HEK293 (cell line): ENCODE measurements at regions not wholly inside any gene's neighbourhood (a gene's known extent, or its start where the extent isn't known, plus 50 kb on each side); places are given as distances from the start of the nearest gene placed in this dataset.

Experiments
- CTCF ChIA-PET: fragments of 350-600 bp; formaldehyde crosslinking; extraction: SDS; loops from one replicate; lab custom pipeline; 2021; ENCODE audit warnings: antibody characterized with exemption; lab: Yijun Ruan, JAX
- POLR2A ChIA-PET: fragments of 300-600 bp; formaldehyde crosslinking; extraction: SDS; loops from one replicate; lab custom pipeline; 2020; ENCODE audit warnings: antibody characterized with exemption, inconsistent platforms; lab: Yijun Ruan, JAX
- H3K27ac ChIP-seq: fragments of 200-500 bp; sonication (Bioruptor generic); 2 replicates; pipeline ENCODE4 v1.5.1; 2014; ENCODE audit warnings: low read depth, low read length, control low read depth, inconsistent platforms; ENCODE audit errors: extremely low read depth
- H3K36me3 ChIP-seq, 2 experiments: fragments of 200-500 bp in 1 of 2; sonication (Bioruptor generic) in 1 of 2; 1 replicate in 1 of 2; 2 replicates in 1 of 2; pipeline ENCODE4 v1.5.1; 2014 to 2017; ENCODE audit warnings: inconsistent platforms in 2 of 2, low read length in 2 of 2; ENCODE audit not compliant: control insufficient read depth in 2 of 2, insufficient read depth in 1 of 2
- H3K4me1 ChIP-seq: fragments of 200-500 bp; sonication (Bioruptor generic); 2 replicates; pipeline ENCODE4 v1.5.1; 2014; ENCODE audit warnings: mild to moderate bottlenecking, low read length, inconsistent platforms; ENCODE audit not compliant: control insufficient read depth, insufficient read depth
- H3K4me3 ChIP-seq: 2 replicates; pipeline ENCODE4 v1.5.1; 2011; ENCODE audit warnings: low read depth, mild to moderate bottlenecking, control low read depth, low read length, moderate library complexity
- H3K9me3 ChIP-seq: fragments of 200-500 bp; sonication (Bioruptor generic); 2 replicates; pipeline ENCODE4 v1.5.1; 2014; ENCODE audit warnings: low read depth, low read length, inconsistent platforms; ENCODE audit not compliant: control insufficient read depth, insufficient read depth
- HOXD13 ChIP-seq: sonication (generic); formaldehyde crosslinking; IDR thresholded peaks from 2 replicates; pipeline ENCODE4 v1.8.0; 2022; ENCODE audit warnings: missing genetic modification reagents, borderline replicate concordance
- PRDM1 ChIP-seq: fragments of 450-650 bp; formaldehyde crosslinking; IDR thresholded peaks from 2 replicates; pipeline ENCODE4; 2016; ENCODE audit warnings: missing biosample characterization, missing genetic modification characterization
- SETDB1 ChIP-seq: IDR thresholded peaks from one replicate; pipeline ENCODE4 v1.6.1; 2017; ENCODE audit warnings: mild to moderate bottlenecking, low read length, moderate library complexity, mixed read lengths; ENCODE audit not compliant: insufficient read length
- SP2 ChIP-seq: fragments of 450-650 bp; formaldehyde crosslinking; IDR thresholded peaks from 2 replicates; pipeline ENCODE4 v1.5.1; 2016; ENCODE audit warnings: missing biosample characterization, missing genetic modification characterization
- ZBTB1 ChIP-seq: fragments of 450-650 bp; formaldehyde crosslinking; IDR thresholded peaks from 2 replicates; pipeline ENCODE4 v1.5.1; 2016; ENCODE audit warnings: missing biosample characterization, missing genetic modification characterization
- ZBTB21 ChIP-seq: fragments of 450-650 bp; formaldehyde crosslinking; IDR thresholded peaks from 2 replicates; pipeline ENCODE4 v1.5.1; 2017; ENCODE audit warnings: missing biosample characterization, missing genetic modification characterization
- ZBTB26 ChIP-seq: fragments of 450-650 bp; formaldehyde crosslinking; optimal IDR thresholded peaks from 2 replicates; pipeline ENCODE3; 2016; ENCODE audit warnings: missing biosample characterization, mild to moderate bottlenecking, missing genetic modification characterization
- ZBTB6 ChIP-seq: fragments of 450-650 bp; formaldehyde crosslinking; IDR thresholded peaks from 2 replicates; pipeline ENCODE4 v1.5.1; 2017; ENCODE audit warnings: missing biosample characterization, missing genetic modification characterization
- ZIC2 ChIP-seq: fragments of 450-650 bp; formaldehyde crosslinking; IDR thresholded peaks from 2 replicates; pipeline ENCODE4 v1.5.1; 2016; ENCODE audit warnings: missing biosample characterization, missing genetic modification characterization
- ZNF223 ChIP-seq: fragments of 450-650 bp; formaldehyde crosslinking; IDR thresholded peaks from 2 replicates; pipeline ENCODE4 v1.5.1; 2016; ENCODE audit warnings: missing biosample characterization, missing genetic modification characterization
- ZNF248 ChIP-seq: fragments of 450-650 bp; formaldehyde crosslinking; IDR thresholded peaks from 2 replicates; pipeline ENCODE4 v1.5.1; 2017; ENCODE audit warnings: missing biosample characterization, missing genetic modification characterization
- ZNF404 ChIP-seq: fragments of 450-650 bp; formaldehyde crosslinking; IDR thresholded peaks from 2 replicates; pipeline ENCODE4 v1.5.1; 2017; ENCODE audit warnings: missing biosample characterization, missing genetic modification characterization
- ZNF558 ChIP-seq: fragments of 450-650 bp; formaldehyde crosslinking; IDR thresholded peaks from 2 replicates; pipeline ENCODE4 v1.5.1; 2016; ENCODE audit warnings: missing biosample characterization, missing genetic modification characterization
- ZNF580 ChIP-seq: fragments of 450-650 bp; formaldehyde crosslinking; IDR thresholded peaks from 2 replicates; pipeline ENCODE4 v1.5.1; 2016; ENCODE audit warnings: missing biosample characterization, missing genetic modification characterization
- ZNF600 ChIP-seq: fragments of 450-650 bp; formaldehyde crosslinking; IDR thresholded peaks from 2 replicates; pipeline ENCODE4 v1.5.1; 2016; ENCODE audit warnings: missing biosample characterization, missing genetic modification characterization
- ZNF660 ChIP-seq: fragments of 450-650 bp; IDR thresholded peaks from 2 replicates; pipeline ENCODE4 v1.5.1; 2018; ENCODE audit warnings: missing biosample characterization, mild to moderate bottlenecking, missing genetic modification characterization
- ZNF76 ChIP-seq: fragments of 450-650 bp; formaldehyde crosslinking; IDR thresholded peaks from 2 replicates; pipeline ENCODE4; 2016; ENCODE audit warnings: low read depth, missing biosample characterization, missing genetic modification characterization, borderline replicate concordance
- TF ChIP-seq, protein P1 (sequence below): fragments of 450-650 bp; formaldehyde crosslinking; IDR thresholded peaks from 2 replicates; pipeline ENCODE4 v1.5.1; 2016; ENCODE audit warnings: missing biosample characterization, missing genetic modification characterization, low read depth

GRCh38 chr15:69525543-69525942, 72.9 kb downstream of the RPLP1 start:
- H3K4me1 ChIP-seq: no peaks in the 10 kb centered on the region; the same call in 1 of the 2 replicates
- ChIA-PET POLR2A (no interaction called here), CTCF (interaction anchor here (0.8 kb wide), 1 partner anchor 47 kb away, joined by 4 read pairs; no protein-coding TSS in a partner anchor)
- no peaks in the 10 kb centered on the region for H3K36me3 ChIP-seq
- no peak overlapping the region for H3K4me3 ChIP-seq
- H3K27ac ChIP-seq: no peak overlapping the region
- no peaks in the 10 kb centered on the region for H3K9me3 ChIP-seq
- TF ChIP-seq ZNF404 (tag by site-specific recombination) (no peak), ZNF580 (tag by site-specific recombination) (no peak), SP2 (no peak), ZIC2 (tag by site-specific recombination) (no peak), ZBTB6 (tag by site-specific recombination) (no peak), ZNF76 (tag by site-specific recombination) (no peak), ZBTB1 (tag by site-specific recombination) (no peak), HOXD13 (CRISPR knock-in tag) (no peak), ZNF558 (tag by site-specific recombination) (no peak), PRDM1 (tag by site-specific recombination) (no peak; the same call in 1 of the 2 replicates), ZBTB21 (tag by site-specific recombination) (no peak), ZNF248 (tag by site-specific recombination) (no peak), ZNF223 (tag by site-specific recombination) (no peak)
- TF ChIP-seq, protein P1, sequence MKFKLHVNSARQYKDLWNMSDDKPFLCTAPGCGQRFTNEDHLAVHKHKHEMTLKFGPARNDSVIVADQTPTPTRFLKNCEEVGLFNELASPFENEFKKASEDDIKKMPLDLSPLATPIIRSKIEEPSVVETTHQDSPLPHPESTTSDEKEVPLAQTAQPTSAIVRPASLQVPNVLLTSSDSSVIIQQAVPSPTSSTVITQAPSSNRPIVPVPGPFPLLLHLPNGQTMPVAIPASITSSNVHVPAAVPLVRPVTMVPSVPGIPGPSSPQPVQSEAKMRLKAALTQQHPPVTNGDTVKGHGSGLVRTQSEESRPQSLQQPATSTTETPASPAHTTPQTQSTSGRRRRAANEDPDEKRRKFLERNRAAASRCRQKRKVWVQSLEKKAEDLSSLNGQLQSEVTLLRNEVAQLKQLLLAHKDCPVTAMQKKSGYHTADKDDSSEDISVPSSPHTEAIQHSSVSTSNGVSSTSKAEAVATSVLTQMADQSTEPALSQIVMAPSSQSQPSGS: no peak

GRCh38 chr15:69526081-69527061, 73.8 kb downstream of the RPLP1 start:
- Histone ChIP-seq H3K36me3 (no peaks in the 10 kb centered on the region), H3K9me3 (no peaks in the 10 kb centered on the region), H3K4me1 (no peaks in the 10 kb centered on the region; the same call in 1 of the 2 replicates), H3K4me3 (no peak overlapping the region), H3K27ac (no peak overlapping the region)
- ChIA-PET CTCF (interaction anchor here (0.5 to 1.4 kb wide), 2 partner anchors 30 to 37 kb away, joined by 3 read pairs; no protein-coding TSS in a partner anchor), POLR2A (no interaction called here)
- TF ChIP-seq ZBTB26 (no peak), ZNF600 (0 out of 2 replicates have a peak, but pooled peaks have one; percentile 28), SETDB1 (peak; percentile 47)

DNA sequence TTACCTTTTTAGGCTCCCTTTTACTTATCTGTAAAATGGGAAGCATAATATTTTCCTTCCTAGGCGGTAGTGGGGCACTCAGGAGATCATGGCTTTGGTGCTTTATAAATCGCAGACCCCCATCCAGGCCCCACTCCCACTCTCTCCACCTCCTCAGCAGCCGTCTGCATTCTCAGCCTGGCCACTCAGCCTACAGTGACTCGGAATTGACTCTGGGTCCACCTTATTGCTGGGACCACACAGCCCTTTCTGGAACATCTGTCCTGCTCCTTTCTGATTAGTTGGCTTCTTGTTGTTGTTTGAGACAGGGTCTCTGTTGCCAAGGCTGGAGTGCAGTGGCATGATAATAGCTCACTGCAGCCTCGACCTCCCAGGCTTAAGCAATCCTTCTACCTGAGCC, 76.5 kb downstream of the RPLP1 start:
- Histone ChIP-seq H3K27ac (no peak overlapping the region), H3K4me3 (no peak overlapping the region)
- CTCF ChIA-PET: interaction anchor here (0.6 kb wide), 1 partner anchor 935 kb away, joined by 3 read pairs; no protein-coding TSS in a partner anchor
- no peak for TF ChIP-seq ZNF660 (tag by site-specific recombination)
- TF ChIP-seq, all 188 proteins: peak for 0
- POLR2A ChIA-PET: no interaction called here
- Histone ChIP-seq H3K9me3 (no peaks in the 10 kb centered on the region), H3K4me1 (no peaks in the 10 kb centered on the region; the same call in 1 of the 2 replicates), H3K36me3 (no peaks in the 10 kb centered on the region)
